ENCODE measurements at regions not wholly inside any gene's neighbourhood (a gene's known extent, or its start where the extent isn't known, plus 50 kb on each side); places are given as distances from the start of the nearest gene placed in this dataset.
"Not testable (repeated sequence)": the region's sequence is repeated elsewhere in the genome, so short reads cannot be mapped to it uniquely, and the experiment has no call there.

GRCh38 chr14:55898938-55899337 lies 219.3 kb upstream of the PELI2 start:
- no peak for DNase-seq (ENCODE audit: low spot score)

- no peak for DNase-seq (ENCODE audit: low spot score)
Measured at GRCh38 chr14:55899531-55899930, 218.7 kb upstream of the PELI2 start.

- DNase-seq (ENCODE audit: low spot score), result no peak
Measured at GRCh38 chr14:55900749-55901148, 217.5 kb upstream of the PELI2 start.

- DNase-seq (ENCODE audit: low spot score), result no peak
Measured at GRCh38 chr14:55901291-55901690, 216.9 kb upstream of the PELI2 start.

GRCh38 chr14:55902241-55902640 lies 216.0 kb upstream of the PELI2 start:
- DNase-seq (ENCODE audit: low spot score), result no peak

GRCh38 chr14:55904086-55904485 lies 214.1 kb upstream of the PELI2 start:
- DNase-seq (ENCODE audit: low spot score), result no peak

- DNase-seq (ENCODE audit: low spot score), result no peak
Measured at GRCh38 chr14:55908106-55908505, 210.1 kb upstream of the PELI2 start.

- DNase-seq (ENCODE audit: low spot score), result no peak
Measured at GRCh38 chr14:55909879-55910278, 208.3 kb upstream of the PELI2 start.

- no peak for DNase-seq (ENCODE audit: low spot score)
Measured at GRCh38 chr14:55910601-55911243, 207.5 kb upstream of the PELI2 start.

GRCh38 chr14:55911776-55912175 lies 206.4 kb upstream of the PELI2 start:
- DNase-seq (ENCODE audit: low spot score), result no peak

GRCh38 chr14:55912344-55912743 lies 205.9 kb upstream of the PELI2 start:
- DNase-seq (ENCODE audit: low spot score), result no peak

- no peak for DNase-seq (ENCODE audit: low spot score)
Measured at GRCh38 chr14:55913324-55914025, 204.7 kb upstream of the PELI2 start.

GRCh38 chr14:55914771-55915170 lies 203.4 kb upstream of the PELI2 start:
- DNase-seq (ENCODE audit: low spot score), result no peak

- DNase-seq (ENCODE audit: low spot score), result no peak
Measured at GRCh38 chr14:55915456-55915855, 202.8 kb upstream of the PELI2 start.

- not testable (repeated sequence) for DNase-seq (ENCODE audit: low spot score)
Measured at GRCh38 chr14:55919800-55920199, 198.4 kb upstream of the PELI2 start.

GRCh38 chr14:55921511-55921910 lies 196.7 kb upstream of the PELI2 start:
- DNase-seq (ENCODE audit: low spot score), result no peak

- DNase-seq (ENCODE audit: low spot score), result no peak
Measured at GRCh38 chr14:55926007-55926406, 192.2 kb upstream of the PELI2 start.

- no peak for DNase-seq (ENCODE audit: low spot score)
Measured at GRCh38 chr14:55927028-55927427, 191.2 kb upstream of the PELI2 start.

GRCh38 chr14:55928276-55928675 lies 189.9 kb upstream of the PELI2 start:
- no peak for DNase-seq (ENCODE audit: low spot score)

- no peak for DNase-seq (ENCODE audit: low spot score)
Measured at GRCh38 chr14:55929136-55929535, 189.1 kb upstream of the PELI2 start.

- no peak for DNase-seq (ENCODE audit: low spot score)
Measured at GRCh38 chr14:55930016-55930784, 188.0 kb upstream of the PELI2 start.

- DNase-seq (ENCODE audit: low spot score), result no peak
Measured at GRCh38 chr14:55936691-55937090, 181.5 kb upstream of the PELI2 start.

GRCh38 chr14:55938249-55938791 lies 179.9 kb upstream of the PELI2 start:
- DNase-seq (ENCODE audit: low spot score), result no peak

Data from germinal center (tissue), 1 donor.